HG03457 (cell line): ENCODE measurements at regions not wholly inside any gene's neighbourhood (a gene's known extent, or its start where the extent isn't known, plus 50 kb on each side); places are given as distances from the start of the nearest gene placed in this dataset.

Experiments
- ATAC-seq: cut with Tn5 transposase; IDR thresholded peaks from one replicate; pipeline ENCODE4 v1.9.1; 2021; ENCODE audit warnings: moderate number of reproducible peaks; ENCODE audit not compliant: unreplicated experiment

DNA sequence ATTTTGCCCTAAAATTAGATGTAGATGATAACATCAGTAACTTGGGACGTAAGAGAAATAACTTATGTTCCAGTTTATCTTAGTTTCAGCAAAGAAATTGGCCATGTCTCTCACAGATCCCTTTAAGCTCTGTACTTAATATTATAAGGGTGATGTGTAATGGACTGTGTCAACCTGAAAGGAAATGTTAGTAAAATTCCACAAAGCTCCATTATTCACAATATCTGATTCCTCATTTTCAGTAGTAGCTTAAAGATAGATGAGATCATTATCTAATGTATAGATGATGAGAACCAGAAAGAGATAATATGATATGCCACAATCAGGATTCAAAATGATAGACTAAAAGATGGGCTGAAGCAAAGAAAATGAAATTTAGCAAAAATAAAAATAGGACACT, 316.8 kb upstream of the CHRM2 start:
- no peak for ATAC-seq

DNA sequence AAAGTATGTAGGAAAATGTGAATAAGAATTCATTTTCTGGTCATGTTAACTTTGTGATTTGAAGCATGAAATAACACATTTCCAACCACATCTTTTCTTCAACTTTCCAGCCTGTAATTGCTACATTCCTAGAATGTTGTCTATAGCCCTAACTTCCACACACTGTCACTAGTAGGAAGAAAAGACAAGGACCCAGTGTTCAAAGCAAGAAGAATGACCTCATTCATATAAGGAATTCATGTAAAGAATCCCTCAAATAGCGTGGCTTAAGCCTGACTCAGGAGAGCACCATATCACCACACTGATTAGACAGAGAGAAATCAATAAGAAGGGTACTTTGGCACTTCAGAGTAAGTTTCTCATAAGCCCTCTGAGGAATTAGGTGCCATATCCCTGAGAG, 318.7 kb upstream of the CHRM2 start:
- no peak for ATAC-seq

DNA sequence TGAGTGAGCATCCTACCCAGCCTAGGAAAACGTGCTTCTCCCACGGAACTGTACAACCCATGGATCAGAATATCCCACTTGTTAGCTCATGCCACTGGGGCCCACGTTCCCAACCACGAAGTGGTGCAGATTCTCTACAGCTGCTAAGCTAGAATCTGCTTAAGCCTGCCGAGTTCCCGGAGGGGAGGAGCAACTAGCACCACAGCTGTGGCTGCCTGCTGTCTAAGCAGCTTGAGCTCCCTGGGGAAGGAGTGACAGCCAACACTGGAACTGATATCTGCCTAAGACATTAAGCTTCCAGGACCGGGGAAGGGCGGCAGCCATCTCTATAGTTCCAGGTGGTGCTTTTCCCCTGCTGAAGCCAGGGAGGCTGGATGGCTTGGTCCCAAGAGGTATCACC, 334.7 kb upstream of the CHRM2 start:
- no peak for ATAC-seq

DNA sequence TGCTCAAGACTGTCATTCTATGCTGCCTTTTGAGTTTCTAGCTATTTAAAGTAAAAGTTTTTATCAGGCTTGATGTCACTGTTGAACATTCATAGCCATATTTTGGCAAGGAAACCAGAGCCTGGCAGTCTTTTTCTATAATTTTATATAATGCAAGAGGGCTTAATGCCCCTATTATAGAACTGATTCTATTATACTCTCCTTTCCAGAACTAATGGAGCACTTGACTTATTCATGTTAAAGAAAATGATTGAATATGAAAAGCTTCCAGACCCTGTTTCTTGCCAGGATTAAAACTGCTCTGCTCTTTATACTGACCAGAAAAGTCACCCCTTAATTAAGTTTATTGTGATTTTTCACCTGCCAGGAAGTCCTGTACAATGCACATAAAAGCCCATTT, 337.6 kb upstream of the CHRM2 start:
- no peak for ATAC-seq

DNA sequence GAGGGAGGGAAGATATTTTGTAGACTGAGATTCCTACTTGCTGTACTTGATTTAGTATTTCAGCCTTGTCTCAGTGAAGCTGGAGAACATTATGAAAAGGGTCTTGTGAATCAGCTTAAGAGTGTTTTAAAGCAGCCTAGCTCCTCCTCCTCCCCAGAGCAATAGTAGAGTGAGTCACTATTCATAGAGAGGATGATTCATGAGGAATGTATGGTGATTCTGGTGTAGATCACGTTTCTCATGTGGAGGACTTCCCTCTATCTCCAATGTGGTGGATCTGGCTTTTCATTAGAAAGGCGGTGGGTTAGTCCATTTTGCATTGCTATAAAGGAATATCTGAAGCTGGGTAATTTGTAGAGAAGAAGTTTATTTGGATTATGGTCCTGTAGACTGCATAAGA, 340.1 kb upstream of the CHRM2 start:
- no peak for ATAC-seq

DNA sequence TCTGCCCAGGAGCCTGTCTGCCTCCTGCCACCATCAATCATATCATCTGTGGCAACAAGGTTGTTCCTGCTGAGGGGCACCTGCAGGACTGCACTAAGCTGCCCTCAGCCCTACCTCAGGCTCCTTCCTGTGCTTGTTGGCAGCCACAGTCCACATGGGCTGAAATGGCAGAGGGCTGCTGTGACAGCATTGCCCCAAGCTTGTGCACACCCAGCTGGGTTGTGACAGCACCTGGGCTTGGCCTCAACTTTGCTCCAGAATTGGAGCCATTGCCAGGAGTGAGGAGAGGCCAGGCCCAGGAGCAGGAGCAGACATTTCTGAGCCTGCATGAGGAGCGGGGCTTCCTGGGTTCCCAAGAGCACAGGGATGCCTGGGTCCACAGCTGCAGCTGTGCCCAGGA, 340.9 kb upstream of the CHRM2 start:
- no peak for ATAC-seq

DNA sequence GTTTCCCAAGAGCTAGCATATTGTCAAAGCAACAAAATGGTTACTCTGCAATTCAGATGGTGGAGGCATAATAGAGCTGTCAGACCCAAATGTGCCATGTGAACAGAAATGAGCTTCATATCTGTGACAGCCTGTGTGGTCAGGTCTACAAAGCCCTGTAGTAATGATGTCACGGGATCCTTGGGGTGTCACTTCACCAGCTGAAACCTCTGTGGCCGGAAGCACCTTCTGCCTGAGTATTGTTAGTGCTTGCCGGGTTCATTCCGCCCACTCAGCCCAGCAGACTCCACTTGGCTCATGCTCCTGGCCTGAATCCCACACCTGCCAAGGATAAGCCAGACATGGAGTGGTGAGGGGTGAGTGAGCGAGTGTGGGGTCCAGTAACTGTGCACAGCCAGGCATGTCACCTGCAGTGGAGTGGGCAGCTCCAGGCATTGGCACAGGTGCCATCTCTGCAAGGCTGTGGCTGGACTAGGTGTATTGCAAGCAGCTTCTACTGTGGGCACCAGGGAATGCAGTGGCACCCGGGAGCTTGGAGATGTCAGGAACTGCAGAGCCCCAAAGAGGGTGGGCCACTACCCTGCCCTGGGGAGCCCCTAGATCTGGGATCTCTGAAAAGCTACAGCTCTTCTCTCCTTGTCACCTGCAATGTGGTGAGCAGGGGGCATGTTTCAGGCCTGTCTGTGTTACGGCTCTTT, 341.9 kb upstream of the CHRM2 start:
- no peak for ATAC-seq

DNA sequence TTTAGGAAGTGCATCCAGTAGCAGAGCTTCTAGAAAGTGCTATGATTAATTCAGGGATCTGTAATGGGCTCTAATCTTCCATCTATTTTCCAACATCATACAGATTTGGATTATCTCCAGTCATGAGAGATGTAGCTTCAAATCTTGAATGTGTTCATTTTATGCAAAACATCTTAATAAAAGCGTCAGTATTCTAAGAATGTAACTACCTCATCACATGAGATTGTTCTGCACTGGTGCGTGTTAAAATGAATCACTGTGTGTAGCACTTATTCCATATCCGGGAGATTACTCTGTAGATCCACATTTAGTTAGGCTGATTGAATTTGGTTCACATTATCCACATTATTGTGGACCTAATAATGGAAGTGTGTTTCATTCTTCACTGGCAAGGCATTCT, 344.9 kb upstream of the CHRM2 start:
- ATAC-seq = no peak

DNA sequence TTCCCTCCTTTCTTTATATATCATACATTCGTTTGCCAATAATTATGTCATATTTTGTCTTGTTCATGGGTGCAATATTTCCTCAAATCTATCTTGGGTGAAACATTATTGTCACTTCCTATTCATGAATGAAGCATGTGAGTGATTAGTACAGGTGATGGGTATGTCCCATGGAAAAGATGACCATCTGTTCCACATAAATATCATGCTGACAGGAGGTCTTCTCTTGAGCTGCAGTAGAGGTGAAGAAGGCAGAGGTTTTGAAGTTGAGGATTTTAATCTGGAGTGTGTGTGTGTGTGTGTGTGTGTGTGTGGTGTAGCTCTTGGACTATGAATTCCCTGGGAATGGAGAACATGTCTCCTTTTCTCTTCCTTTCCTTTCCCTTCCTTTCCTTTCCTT, 350.5 kb upstream of the CHRM2 start:
- no peak for ATAC-seq

DNA sequence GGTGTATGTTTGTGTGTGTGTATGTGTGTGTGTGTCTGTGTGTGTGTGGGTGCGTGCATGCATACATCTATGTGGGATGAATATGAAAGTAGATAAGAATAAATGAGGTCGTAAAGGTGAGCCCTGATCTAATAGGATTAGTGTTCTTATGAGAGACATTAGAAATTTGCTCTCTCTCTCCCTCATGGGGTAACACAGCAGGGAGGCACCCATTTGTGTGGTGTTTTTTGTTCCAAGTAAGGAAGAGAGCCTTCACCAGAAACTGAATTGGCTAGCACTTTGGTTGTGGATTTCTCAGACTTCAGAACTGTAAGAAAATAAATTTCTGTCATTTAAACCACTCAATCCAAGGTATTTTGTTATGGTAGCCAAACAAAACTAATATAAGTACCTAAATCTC, 353.7 kb upstream of the CHRM2 start:
- no peak for ATAC-seq

DNA sequence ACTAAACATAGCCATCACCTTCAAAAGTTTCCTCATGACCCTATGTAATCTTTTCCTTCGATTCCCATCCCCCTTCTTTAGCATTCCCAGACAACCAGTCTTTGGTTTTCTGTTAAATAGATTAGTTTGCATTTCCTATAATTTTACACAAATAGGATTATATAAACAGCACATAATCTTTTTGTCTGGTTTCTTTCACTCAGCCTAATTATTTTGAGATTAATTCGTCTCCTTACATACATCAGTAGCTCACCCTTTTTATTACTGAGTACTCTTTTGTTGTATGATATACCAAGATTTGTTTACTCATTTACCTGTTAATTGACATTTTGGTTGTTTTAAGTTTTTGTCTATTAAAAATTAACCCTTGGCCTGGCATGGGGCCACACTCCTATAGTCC, 354.7 kb upstream of the CHRM2 start:
- no peak for ATAC-seq

DNA sequence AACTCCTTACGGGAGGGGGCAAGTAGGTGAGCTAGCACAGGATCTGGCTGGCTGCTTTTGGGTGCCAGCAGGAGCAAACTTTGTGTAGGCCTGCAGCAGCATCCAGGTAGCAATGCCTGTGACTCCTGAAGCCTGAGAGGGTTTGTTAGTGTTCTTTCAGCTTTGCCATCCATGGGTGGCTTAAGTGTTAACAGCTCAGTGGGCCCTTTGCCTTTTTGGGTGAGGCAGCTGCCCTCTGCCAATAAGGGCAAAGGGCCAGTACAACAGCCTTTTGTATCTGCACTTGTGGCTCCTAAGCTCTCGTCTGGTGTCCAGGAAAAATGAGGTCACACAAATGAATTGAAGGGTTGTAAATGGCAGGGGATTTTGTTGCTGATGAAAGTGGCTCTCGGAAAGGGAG, 359.0 kb upstream of the CHRM2 start:
- ATAC-seq = no peak

DNA sequence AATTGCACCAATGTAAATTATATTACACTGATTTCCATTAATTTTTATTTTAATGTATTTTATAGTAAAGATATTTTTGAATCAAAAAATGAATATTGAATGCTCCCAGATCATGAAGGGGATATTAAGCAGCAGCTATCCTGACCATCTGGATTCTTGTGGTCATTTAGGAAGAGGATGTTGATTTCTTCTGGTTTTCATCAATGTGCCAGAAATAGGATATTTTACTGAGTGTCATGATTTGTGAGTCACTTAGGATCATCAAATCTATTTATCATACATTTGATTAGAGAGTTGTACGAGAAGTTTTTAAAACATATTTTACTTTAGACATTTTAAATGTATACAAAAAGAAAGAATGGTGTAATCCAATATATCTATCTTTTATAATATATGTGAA, 366.3 kb upstream of the CHRM2 start:
- ATAC-seq = no peak

DNA sequence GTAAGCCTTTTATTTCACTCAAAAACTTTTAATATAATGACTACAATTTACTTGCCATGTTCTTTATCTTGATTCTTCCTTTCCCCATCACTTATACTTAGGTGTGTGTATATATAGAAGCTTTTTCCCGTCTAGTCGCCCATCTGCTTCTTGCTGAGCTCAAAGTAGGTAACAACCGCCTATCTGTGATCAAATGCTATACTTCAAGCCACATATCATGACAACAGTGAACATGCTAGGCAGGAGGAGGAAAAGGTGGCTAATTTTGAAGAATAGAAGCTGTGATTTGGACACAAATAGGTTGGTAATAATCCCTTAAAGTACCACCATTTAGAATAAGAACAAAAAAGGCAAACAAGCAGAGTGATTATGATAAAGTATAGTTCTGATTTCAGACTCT, 367.3 kb upstream of the CHRM2 start:
- no peak for ATAC-seq

DNA sequence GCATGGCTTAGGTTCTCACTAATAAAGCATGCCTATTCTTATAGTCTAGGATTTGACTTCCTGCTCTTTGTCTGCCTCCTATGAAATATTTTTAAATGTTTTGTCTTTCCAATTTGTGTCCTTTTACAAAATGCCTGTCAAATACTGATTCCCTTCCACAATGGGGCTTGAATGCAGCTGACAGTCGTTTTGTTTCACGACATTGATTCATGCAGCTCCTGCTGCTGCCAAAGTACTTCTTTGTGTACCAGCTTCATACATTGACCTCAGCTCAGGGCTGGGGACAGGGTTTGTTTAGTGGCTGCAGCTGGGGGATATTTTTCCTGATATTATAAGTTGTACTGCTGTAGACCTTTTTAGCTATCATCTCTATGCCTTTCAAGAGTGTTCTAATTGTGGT, 371.9 kb upstream of the CHRM2 start:
- no peak for ATAC-seq

DNA sequence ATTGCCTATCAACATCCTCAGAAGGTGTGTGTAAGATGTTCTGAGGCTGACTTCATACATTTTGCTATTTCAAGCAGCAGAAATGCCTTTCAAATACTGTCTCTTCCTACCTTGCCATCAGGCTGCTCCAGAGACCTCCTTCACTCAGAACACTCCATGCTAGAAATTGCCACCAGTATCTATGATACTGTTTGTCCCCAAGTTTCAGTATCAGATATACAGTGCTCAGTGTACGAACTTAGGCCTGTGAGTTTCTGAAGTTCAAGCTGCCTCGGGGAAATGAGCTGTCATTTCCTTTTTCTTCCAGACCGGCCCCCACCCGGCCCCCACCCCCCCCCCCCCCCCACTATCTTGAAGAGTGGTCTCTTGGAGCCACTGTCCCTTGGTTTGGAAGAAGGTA, 373.4 kb upstream of the CHRM2 start:
- ATAC-seq = no peak

DNA sequence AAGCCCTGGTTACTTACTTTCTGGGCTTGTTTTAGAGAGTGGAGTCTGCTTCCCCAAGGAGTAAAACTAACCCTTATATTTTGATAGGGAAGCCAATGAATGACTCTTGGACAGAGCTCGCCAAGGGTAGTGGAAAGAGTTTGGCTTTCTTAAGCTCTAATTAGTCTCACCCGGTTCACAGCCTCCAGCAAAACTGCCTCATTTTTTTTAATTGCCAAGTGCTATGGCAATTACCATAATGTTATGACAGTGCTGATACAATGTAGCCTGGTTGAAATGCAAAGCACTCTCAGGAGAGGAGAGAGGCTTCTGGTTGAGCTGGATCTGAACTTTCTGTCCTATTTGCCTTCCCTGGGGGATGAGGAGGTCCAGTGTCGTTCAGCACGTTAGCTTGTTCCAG, 376.1 kb upstream of the CHRM2 start:
- no peak for ATAC-seq

DNA sequence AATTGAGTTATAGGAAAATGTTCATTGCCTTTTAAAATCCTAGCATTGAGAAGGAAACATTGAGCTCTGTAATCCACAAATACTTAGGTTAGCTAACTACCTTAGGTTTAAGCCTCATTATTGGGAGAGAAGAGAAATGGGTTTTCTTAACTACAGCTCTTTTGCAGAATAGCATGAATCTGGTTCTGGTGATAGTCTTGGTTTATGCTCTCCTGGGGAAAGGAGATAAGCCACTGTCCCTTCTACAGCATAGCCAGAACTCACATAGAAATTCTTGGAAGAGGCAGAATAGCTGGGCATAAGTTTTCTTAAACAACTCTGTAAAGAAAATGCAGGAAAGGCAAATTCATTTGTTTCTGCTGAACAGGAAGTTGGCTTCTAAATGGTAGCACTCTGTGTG, 378.6 kb upstream of the CHRM2 start:
- no peak for ATAC-seq

DNA sequence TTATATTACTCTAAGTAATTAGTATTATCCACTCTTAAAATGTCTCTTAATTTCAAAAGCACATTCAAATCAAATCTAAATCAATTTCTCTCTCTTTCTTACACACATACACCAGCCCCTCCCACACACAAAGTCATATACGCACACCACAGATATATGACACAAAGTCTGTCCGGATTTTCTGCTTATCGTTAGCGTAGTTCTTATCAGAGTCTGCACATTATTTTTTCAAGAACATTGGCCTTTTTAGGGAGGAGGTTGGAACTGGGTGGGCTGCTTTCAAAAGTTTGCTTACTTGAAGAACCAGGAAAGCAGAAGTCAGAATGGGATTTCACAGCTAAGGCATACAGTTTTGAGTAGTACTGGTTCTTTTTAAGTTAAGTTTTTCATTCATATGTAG, 387.6 kb upstream of the CHRM2 start:
- no peak for ATAC-seq

DNA sequence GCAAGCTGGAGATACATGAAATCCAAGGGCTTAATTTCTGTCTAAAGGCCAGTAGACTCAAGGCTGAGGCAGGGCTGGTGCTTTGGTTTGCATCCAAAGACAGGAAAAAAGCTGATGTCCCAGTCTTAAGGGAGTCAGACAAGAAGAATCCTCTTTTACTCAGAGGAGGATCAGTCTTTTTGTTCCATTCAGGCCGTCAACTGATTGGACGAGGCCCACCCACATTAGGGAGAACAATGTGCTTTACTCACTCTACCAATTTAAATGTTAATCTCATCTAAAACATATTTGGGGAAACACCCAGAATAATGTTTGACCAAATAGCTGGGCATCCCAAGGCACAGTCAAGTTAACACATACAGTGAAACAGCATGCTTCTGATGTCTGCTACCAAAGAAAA, 388.5 kb upstream of the CHRM2 start:
- ATAC-seq = no peak

DNA sequence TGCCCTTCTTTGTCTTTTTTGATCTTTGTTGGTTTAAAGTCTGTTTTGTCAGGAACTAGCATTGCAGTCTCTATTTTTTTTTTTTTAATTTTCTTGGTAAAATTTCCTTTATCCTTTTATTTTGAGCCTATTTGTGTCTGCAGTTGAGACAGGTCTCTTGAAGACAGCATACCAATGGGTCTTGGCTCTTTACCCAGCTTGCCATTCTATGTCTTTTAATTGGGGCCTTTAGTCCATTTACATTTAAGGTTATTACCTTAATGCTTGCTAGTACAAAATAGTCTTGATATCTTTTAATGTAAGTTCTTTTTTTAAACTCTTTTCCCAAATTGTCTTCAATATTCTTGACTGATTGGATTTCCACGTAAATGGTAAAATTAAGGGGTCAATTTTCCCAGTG, 398.3 kb upstream of the CHRM2 start:
- ATAC-seq = no peak

DNA sequence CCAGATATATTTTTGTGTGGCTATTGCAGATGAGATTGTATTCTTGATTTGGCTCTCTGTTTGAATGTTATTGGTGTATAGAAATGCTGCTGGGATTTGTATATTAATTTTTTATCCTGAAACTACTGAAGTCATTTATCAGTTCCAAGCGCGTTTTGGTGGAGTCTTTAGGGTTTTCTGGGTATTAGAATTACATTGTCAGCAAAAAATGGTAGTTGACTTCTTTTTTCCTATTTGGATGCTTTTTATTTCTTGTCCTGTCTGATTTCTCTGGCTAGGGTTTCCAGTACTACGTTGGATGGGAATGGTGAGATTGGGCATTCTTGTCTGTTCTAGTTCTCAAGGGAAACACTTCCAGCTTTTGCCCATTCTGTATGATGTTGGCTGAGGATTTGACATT, 415.5 kb upstream of the CHRM2 start:
- no peak for ATAC-seq

DNA sequence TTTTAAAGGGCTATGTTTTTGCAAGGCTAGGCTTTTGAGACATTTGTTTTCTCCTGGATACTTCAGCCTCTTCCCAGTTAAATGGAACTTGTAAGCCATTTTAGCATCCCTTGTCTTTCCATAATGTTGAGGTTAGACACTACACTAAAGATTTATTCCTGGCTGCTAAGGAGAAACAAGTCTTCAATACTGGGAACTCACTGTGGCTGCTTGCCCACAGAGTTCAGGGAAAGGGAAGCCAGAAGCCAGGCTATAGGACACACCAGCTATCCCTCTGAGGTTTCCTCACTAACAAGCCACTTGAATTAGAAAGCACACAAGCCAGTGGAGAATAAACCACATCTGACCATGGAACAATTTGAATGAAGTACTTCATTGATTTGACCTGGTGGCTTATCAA, 421.7 kb upstream of the CHRM2 start:
- ATAC-seq = no peak

DNA sequence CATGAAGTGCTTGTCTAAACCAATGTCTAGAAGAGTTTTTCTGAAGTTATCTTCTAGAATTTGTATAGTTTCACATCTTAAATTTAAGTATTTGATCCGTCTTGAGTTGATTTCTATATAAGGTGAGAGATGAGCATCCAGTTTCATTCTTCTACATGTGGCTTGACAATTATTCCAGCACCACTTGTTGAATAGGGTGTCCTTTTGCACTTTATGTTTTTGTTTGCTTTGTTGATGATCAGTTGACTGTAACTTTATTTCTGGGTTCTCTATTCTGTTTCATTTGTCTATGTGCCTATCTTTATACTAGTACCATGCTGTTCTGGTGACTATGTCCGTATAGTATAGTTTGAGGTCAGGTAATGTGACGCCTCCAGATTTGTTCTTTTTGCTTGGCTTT, 426.6 kb upstream of the CHRM2 start:
- ATAC-seq = no peak
